ENCODE measurements at regions not wholly inside any gene's neighbourhood (a gene's known extent, or its start where the extent isn't known, plus 50 kb on each side); places are given as distances from the start of the nearest gene placed in this dataset.

GRCh38 chr5:74107899-74108298 lies 481.9 kb downstream of the ARHGEF28 start:
- H3K4me3 Mint-ChIP-seq, result no peak overlapping the region
- no peaks in the 10 kb centered on the region for H3K27me3 Mint-ChIP-seq
- no peak for DNase-seq (ENCODE audit: extremely low spot score, unreplicated experiment)
- no peak overlapping the region for H3K27ac Mint-ChIP-seq
- H3K4me1 Mint-ChIP-seq (ENCODE audit: unreplicated experiment), result peaks cover 17% of the 10 kb centered on the region
- no peak for TF ChIP-seq CTCF (conservative IDR thresholded peaks at IDR 0.05)
- H3K36me3 Mint-ChIP-seq, result no peaks in the 10 kb centered on the region
- H3K9me3 Mint-ChIP-seq, result peaks cover 5% of the 10 kb centered on the region

DNA sequence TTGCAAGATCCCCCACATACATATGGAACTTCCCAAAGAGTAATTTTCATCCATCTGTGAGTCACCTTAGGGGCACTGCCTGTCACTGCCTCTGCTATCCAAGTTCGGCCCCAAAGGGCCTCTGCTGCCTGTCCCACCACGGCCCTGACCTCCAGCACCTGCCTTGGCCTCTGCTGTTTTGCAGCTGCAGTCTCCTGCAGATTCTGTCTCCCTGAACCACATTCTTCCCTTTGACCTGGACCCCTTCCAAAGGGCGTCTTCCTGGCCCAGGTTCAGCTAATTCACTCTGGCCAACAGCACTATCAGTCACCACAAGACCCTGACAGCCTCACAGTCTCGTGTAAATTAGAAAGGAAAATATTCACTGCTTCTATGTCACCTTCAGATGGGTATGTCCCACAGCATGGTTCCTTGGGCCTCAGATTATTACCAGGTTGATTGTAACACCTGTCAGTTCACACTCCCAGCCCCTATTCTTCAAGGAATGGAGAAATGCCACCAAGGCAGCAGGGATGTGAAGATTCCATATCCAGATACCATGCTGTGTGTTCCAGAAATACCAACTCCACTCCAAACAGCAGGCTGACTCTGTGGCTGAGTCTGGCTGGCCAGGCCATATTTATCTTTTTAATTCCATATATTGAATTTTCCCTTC lies 479.3 kb downstream of the ARHGEF28 start:
- Mint-ChIP-seq H3K27me3 (no peaks in the 10 kb centered on the region), H3K36me3 (no peaks in the 10 kb centered on the region), H3K27ac (no peak overlapping the region), H3K4me1 (ENCODE audit: unreplicated experiment) (peaks cover 13% of the 10 kb centered on the region), H3K9me3 (peaks cover 5% of the 10 kb centered on the region), H3K4me3 (no peak overlapping the region)
- no peak for TF ChIP-seq CTCF (conservative IDR thresholded peaks at IDR 0.05)
- DNase-seq (ENCODE audit: extremely low spot score, unreplicated experiment), result no peak

GRCh38 chr5:74103131-74104023 lies 477.4 kb downstream of the ARHGEF28 start:
- Mint-ChIP-seq H3K4me1 (ENCODE audit: unreplicated experiment) (peaks cover 10% of the 10 kb centered on the region), H3K36me3 (no peaks in the 10 kb centered on the region), H3K9me3 (peaks cover 7% of the 10 kb centered on the region), H3K4me3 (no peak overlapping the region), H3K27ac (no peak overlapping the region), H3K27me3 (peaks cover 1% of the 10 kb centered on the region)
- DNase-seq (ENCODE audit: extremely low spot score, unreplicated experiment), result no peak
- no peak for TF ChIP-seq CTCF (conservative IDR thresholded peaks at IDR 0.05)

GRCh38 chr5:74100268-74100665 lies 474.3 kb downstream of the ARHGEF28 start:
- Mint-ChIP-seq H3K4me3 (no peak overlapping the region), H3K27ac (no peak overlapping the region), H3K36me3 (no peaks in the 10 kb centered on the region), H3K27me3 (peaks cover 5% of the 10 kb centered on the region), H3K4me1 (ENCODE audit: unreplicated experiment) (peaks cover 9% of the 10 kb centered on the region), H3K9me3 (peaks cover 9% of the 10 kb centered on the region)
- no peak for TF ChIP-seq CTCF (conservative IDR thresholded peaks at IDR 0.05)
- no peak for DNase-seq (ENCODE audit: extremely low spot score, unreplicated experiment)

- H3K27me3 Mint-ChIP-seq, result peaks cover 5% of the 10 kb centered on the region
- no peak for TF ChIP-seq CTCF (conservative IDR thresholded peaks at IDR 0.05)
- H3K4me1 Mint-ChIP-seq (ENCODE audit: unreplicated experiment), result peaks cover 4% of the 10 kb centered on the region
- peaks cover 9% of the 10 kb centered on the region for H3K9me3 Mint-ChIP-seq
- no peaks in the 10 kb centered on the region for H3K36me3 Mint-ChIP-seq
- DNase-seq (ENCODE audit: extremely low spot score, unreplicated experiment), result no peak
- H3K27ac Mint-ChIP-seq, result no peak overlapping the region
- no peak overlapping the region for H3K4me3 Mint-ChIP-seq
Measured at GRCh38 chr5:74099538-74100267, 473.7 kb downstream of the ARHGEF28 start.

Measured in type B pancreatic cell (in vitro differentiated cells).